ENCODE measurements at regions not wholly inside any gene's neighbourhood (a gene's known extent, or its start where the extent isn't known, plus 50 kb on each side); places are given as distances from the start of the nearest gene placed in this dataset.

GRCh38 chr6:66675906-66676305, 968.9 kb upstream of the EYS start:
- TF ChIP-seq CTCF (IDR thresholded peaks at IDR 0.05; ENCODE audit: borderline replicate concordance, extremely low read depth, low read length, poor library complexity, severe bottlenecking) (no peak), EZH2 (IDR thresholded peaks at IDR 0.05; ENCODE audit: borderline replicate concordance, low read depth, low read length, severe bottlenecking) (no peak)
